ENCODE measurements at regions not wholly inside any gene's neighbourhood (a gene's known extent, or its start where the extent isn't known, plus 50 kb on each side); places are given as distances from the start of the nearest gene placed in this dataset.

- Histone ChIP-seq H3K9me1 (ENCODE audit: control insufficient read depth, extremely low read depth, insufficient read depth, low read length) (no peaks in the 10 kb centered on the region), H3K36me3 (ENCODE audit: control insufficient read depth in 2 of 2, extremely low read depth in 1 of 2, insufficient read depth in 2 of 2, low read length in 2 of 2) (no peaks in the 10 kb centered on the region), H4K20me1 (ENCODE audit: control insufficient read depth, extremely low read depth, insufficient read depth, low read length) (no peaks in the 10 kb centered on the region), H3K4me3 (ENCODE audit: control insufficient read depth in 2 of 3, extremely low read depth in 1 of 3, insufficient read depth in 2 of 3, low read depth in 1 of 3, low read length in 3 of 3) (no peak overlapping the region), H3K9ac (ENCODE audit: control insufficient read depth, extremely low read depth, insufficient read depth, low read length) (no peak overlapping the region), H3K4me1 (ENCODE audit: control insufficient read depth, extremely low read depth, insufficient read depth, low read length) (no peaks in the 10 kb centered on the region), H3K27ac (ENCODE audit: control insufficient read depth, insufficient read depth, low read length) (no peak overlapping the region), H2AFZ (ENCODE audit: control insufficient read depth, low read length) (no peak overlapping the region), H3K27me3 (ENCODE audit: control insufficient read depth, extremely low read depth, insufficient read depth, low read length) (no peaks in the 10 kb centered on the region), H3K79me2 (ENCODE audit: control insufficient read depth, insufficient read depth, low read length) (no peaks in the 10 kb centered on the region), H3K9me3 (ENCODE audit: control insufficient read depth, low read depth, low read length) (no peaks in the 10 kb centered on the region), H3K4me2 (ENCODE audit: control insufficient read depth, extremely low read depth, insufficient read depth, low read depth, low read length) (no peak overlapping the region)
- FAIRE-seq (no peak), DNase-seq (ENCODE audit: low read depth, low spot score) (no peak)
- dilution Hi-C loops (cut with MboI; ENCODE audit: extremely low pct_ligation_motif_present, low sequenced_read_pairs), result no loop called here
- TF ChIP-seq CTCF (optimal IDR thresholded peaks at IDR 0.05 in 1 of 3, IDR thresholded peaks at IDR 0.05 in 1 of 3, conservative IDR thresholded peaks at IDR 0.05 in 1 of 3; ENCODE audit: extremely low read depth in 1 of 3, insufficient read depth in 2 of 3, low read length in 3 of 3) (no peak), EZH2 (IDR thresholded peaks at IDR 0.05; ENCODE audit: low read length) (no peak)
These were observed 151.2 kb downstream of the UNC5CL start for GRCh38 chr6:40887792-40888340.

DNA sequence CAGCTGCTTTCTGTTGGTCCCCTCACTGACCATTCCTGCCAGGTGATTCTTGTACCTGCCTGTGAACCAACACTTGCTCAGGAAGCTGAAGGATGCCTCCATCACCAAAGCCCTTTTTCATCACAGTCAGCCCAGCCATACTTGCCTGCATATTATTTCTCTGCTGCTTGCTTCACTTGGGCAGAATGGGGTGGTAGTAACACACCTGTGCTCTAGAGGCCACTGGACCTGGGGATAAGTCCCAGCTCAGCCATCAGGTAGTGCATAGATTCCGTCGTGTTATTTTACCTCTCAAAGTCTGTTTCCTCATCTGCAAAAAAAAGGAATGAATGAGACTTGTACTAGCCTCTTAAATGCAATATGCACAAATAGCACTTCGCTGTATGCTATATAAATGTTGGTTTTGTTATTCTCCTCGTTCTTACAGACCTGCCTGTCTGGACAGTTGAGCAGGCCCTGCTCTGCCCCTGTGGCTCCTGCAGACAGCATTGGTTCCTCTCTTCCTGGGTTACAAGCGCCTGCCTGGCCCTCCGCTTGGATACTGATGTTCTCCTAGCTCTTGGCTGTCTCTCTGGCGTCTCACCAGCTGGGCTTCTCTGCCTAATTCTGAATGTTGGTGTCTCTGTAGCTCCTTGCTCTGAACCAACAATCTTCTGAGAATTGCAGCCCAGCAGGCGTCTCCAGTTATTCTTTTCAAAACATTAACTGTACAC is 151.8 kb downstream of the UNC5CL start:
- FAIRE-seq, result no peak
- H2AFZ ChIP-seq (ENCODE audit: control insufficient read depth, low read length), result no peak overlapping the region
- H3K9me3 ChIP-seq (ENCODE audit: control insufficient read depth, low read depth, low read length), result no peaks in the 10 kb centered on the region
- dilution Hi-C loops (cut with MboI; ENCODE audit: extremely low pct_ligation_motif_present, low sequenced_read_pairs), result no loop called here
- H3K4me2 ChIP-seq (ENCODE audit: control insufficient read depth, extremely low read depth, insufficient read depth, low read depth, low read length), result no peak overlapping the region
- H3K27ac ChIP-seq (ENCODE audit: control insufficient read depth, insufficient read depth, low read length), result no peak overlapping the region
- H3K9ac ChIP-seq (ENCODE audit: control insufficient read depth, extremely low read depth, insufficient read depth, low read length), result no peak overlapping the region
- H3K9me1 ChIP-seq (ENCODE audit: control insufficient read depth, extremely low read depth, insufficient read depth, low read length), result no peaks in the 10 kb centered on the region
- DNase-seq (ENCODE audit: low read depth, low spot score), result no peak
- H4K20me1 ChIP-seq (ENCODE audit: control insufficient read depth, extremely low read depth, insufficient read depth, low read length), result no peaks in the 10 kb centered on the region
- no peak overlapping the region for H3K4me3 ChIP-seq (ENCODE audit: control insufficient read depth in 2 of 3, extremely low read depth in 1 of 3, insufficient read depth in 2 of 3, low read depth in 1 of 3, low read length in 3 of 3)
- no peaks in the 10 kb centered on the region for H3K79me2 ChIP-seq (ENCODE audit: control insufficient read depth, insufficient read depth, low read length)
- no peak for TF ChIP-seq CTCF (optimal IDR thresholded peaks at IDR 0.05 in 1 of 3, IDR thresholded peaks at IDR 0.05 in 1 of 3, conservative IDR thresholded peaks at IDR 0.05 in 1 of 3; ENCODE audit: extremely low read depth in 1 of 3, insufficient read depth in 2 of 3, low read length in 3 of 3)
- no peak for TF ChIP-seq EZH2 (IDR thresholded peaks at IDR 0.05; ENCODE audit: low read length)
- no peaks in the 10 kb centered on the region for H3K36me3 ChIP-seq (ENCODE audit: control insufficient read depth in 2 of 2, extremely low read depth in 1 of 2, insufficient read depth in 2 of 2, low read length in 2 of 2)
- H3K27me3 ChIP-seq (ENCODE audit: control insufficient read depth, extremely low read depth, insufficient read depth, low read length), result no peaks in the 10 kb centered on the region
- no peaks in the 10 kb centered on the region for H3K4me1 ChIP-seq (ENCODE audit: control insufficient read depth, extremely low read depth, insufficient read depth, low read length)
